Keratinocyte (primary cell): ENCODE measurements at regions not wholly inside any gene's neighbourhood (a gene's known extent, or its start where the extent isn't known, plus 50 kb on each side); places are given as distances from the start of the nearest gene placed in this dataset.

Experiments used
- DNase-seq: peaks from one replicate; pipeline ENCODE4 v3.0.0-alpha.2; 2011; ENCODE audit warnings: low read depth, missing footprints, low spot score
- FAIRE-seq: peaks from 2 replicates; lab custom pipeline; 2011; peaks lifted over from hg19 to GRCh38; lab: Jason Lieb, UNC
- H2AFZ ChIP-seq: 2 replicates; pipeline ENCODE4 v1.6.0; 2012; ENCODE audit warnings: low read length, control low read depth, inconsistent platforms; ENCODE audit not compliant: control insufficient read depth
- H3K27ac ChIP-seq: 2 replicates; pipeline ENCODE4 v1.5.1; 2011; ENCODE audit warnings: low read length; ENCODE audit not compliant: control insufficient read depth, insufficient read depth
- H3K27me3 ChIP-seq: 3 replicates; pipeline ENCODE4 v1.6.0; 2011; ENCODE audit warnings: low read length; ENCODE audit not compliant: control insufficient read depth, insufficient read depth; ENCODE audit errors: extremely low read depth
- H3K36me3 ChIP-seq, 2 experiments: 2 replicates in 1 of 2; 3 replicates in 1 of 2; pipeline ENCODE4 v1.5.1; 2011; ENCODE audit warnings: low read length in 2 of 2, mild to moderate bottlenecking in 1 of 2; ENCODE audit not compliant: control insufficient read depth in 2 of 2, insufficient read depth in 2 of 2; ENCODE audit errors: extremely low read depth in 1 of 2
- H3K4me1 ChIP-seq: 3 replicates; pipeline ENCODE4 v1.5.1; 2011; ENCODE audit warnings: low read length; ENCODE audit not compliant: control insufficient read depth, insufficient read depth; ENCODE audit errors: extremely low read depth
- H3K4me2 ChIP-seq: 3 replicates; pipeline ENCODE4 v1.6.0; 2011; ENCODE audit warnings: low read depth, low read length; ENCODE audit not compliant: control insufficient read depth, insufficient read depth; ENCODE audit errors: extremely low read depth
- H3K4me3 ChIP-seq, 3 experiments: fragments of 200-600 bp in 1 of 3; sonication (generic) in 1 of 3; 2 replicates in 2 of 3; 3 replicates in 1 of 3; pipeline ENCODE4 v1.5.1; 2011 to 2016; ENCODE audit warnings: low read length in 3 of 3, mild to moderate bottlenecking in 3 of 3, control low read depth in 2 of 3, inconsistent platforms in 1 of 3, low read depth in 1 of 3, mixed read lengths in 1 of 3, mixed run types in 1 of 3, moderate library complexity in 1 of 3; ENCODE audit not compliant: control insufficient read depth in 2 of 3, insufficient read depth in 2 of 3; ENCODE audit errors: extremely low read depth in 1 of 3
- H3K79me2 ChIP-seq: 2 replicates; pipeline ENCODE4 v1.6.0; 2012; ENCODE audit warnings: low read length; ENCODE audit not compliant: control insufficient read depth, insufficient read depth
- H3K9ac ChIP-seq: 3 replicates; pipeline ENCODE4 v1.6.0; 2011; ENCODE audit warnings: low read length; ENCODE audit not compliant: control insufficient read depth, insufficient read depth; ENCODE audit errors: extremely low read depth
- H3K9me1 ChIP-seq: 3 replicates; pipeline ENCODE4 v1.6.0; 2011; ENCODE audit warnings: low read length; ENCODE audit not compliant: control insufficient read depth, insufficient read depth; ENCODE audit errors: extremely low read depth
- H3K9me3 ChIP-seq: 2 replicates; pipeline ENCODE4 v1.5.1; 2012; ENCODE audit warnings: low read depth, low read length; ENCODE audit not compliant: control insufficient read depth
- H4K20me1 ChIP-seq: 3 replicates; pipeline ENCODE4 v1.6.0; 2011; ENCODE audit warnings: low read length; ENCODE audit not compliant: control insufficient read depth, insufficient read depth; ENCODE audit errors: extremely low read depth
- EZH2 ChIP-seq: IDR thresholded peaks from one replicate; pipeline ENCODE4 v1.6.1; 2012; ENCODE audit warnings: inconsistent platforms, mild to moderate bottlenecking, low read length, moderate library complexity
- dilution Hi-C: fragments of 300-500 bp; cut with MboI; formaldehyde crosslinking; loops from one replicate; pipeline ENCODE4 v1.7.0; 2020; ENCODE audit warnings: low sequenced_read_pairs; ENCODE audit not compliant: extremely low pct_ligation_motif_present
- TF ChIP-seq, protein P1 (sequence below), 3 experiments: IDR thresholded peaks in 1 of 3; conservative IDR thresholded peaks in 1 of 3; optimal IDR thresholded peaks in 1 of 3; 2 replicates in 2 of 3; 3 replicates in 1 of 3; pipeline versions ENCODE3 to v1.5.1; 2011; ENCODE audit warnings: low read length in 3 of 3, mild to moderate bottlenecking in 3 of 3, moderate library complexity in 2 of 3, control low read depth in 1 of 3, inconsistent platforms in 1 of 3; ENCODE audit not compliant: insufficient read depth in 2 of 3; ENCODE audit errors: extremely low read depth in 1 of 3

DNA sequence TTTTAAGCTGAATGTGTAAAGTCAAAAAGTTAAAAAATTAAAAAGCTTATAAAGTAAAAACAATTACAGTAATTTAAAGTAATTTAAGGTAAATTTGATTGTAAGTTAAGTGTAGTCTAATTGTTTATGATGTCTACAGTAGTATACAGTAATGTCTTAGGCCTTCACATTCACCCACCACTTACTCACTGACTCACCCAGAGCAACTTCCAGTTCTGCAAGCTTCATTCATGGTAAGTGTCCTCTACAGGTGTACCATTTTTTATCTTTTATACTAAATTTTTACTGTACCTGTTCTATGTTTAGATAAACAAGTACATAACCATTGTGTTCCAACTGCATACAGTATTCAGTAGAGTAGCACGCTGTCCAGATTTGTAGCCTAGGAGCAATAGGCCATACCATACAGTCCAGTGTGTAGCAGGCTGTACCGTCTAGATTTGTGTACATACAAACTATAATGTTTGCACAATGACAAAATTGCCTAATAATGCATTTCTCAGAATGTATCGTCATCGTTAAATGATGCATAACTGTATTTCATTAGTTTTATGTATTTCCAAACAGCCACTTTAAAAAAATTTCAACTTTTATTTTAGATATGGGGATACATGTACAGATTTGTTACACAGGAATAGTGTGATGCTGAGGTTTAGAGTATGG is 319.3 kb downstream of the DYSF start:
- TF ChIP-seq EZH2: no peak
- TF ChIP-seq, protein P1, sequence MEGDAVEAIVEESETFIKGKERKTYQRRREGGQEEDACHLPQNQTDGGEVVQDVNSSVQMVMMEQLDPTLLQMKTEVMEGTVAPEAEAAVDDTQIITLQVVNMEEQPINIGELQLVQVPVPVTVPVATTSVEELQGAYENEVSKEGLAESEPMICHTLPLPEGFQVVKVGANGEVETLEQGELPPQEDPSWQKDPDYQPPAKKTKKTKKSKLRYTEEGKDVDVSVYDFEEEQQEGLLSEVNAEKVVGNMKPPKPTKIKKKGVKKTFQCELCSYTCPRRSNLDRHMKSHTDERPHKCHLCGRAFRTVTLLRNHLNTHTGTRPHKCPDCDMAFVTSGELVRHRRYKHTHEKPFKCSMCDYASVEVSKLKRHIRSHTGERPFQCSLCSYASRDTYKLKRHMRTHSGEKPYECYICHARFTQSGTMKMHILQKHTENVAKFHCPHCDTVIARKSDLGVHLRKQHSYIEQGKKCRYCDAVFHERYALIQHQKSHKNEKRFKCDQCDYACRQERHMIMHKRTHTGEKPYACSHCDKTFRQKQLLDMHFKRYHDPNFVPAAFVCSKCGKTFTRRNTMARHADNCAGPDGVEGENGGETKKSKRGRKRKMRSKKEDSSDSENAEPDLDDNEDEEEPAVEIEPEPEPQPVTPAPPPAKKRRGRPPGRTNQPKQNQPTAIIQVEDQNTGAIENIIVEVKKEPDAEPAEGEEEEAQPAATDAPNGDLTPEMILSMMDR (optimal IDR thresholded peaks at IDR 0.05 in 1 of 3, IDR thresholded peaks at IDR 0.05 in 1 of 3, conservative IDR thresholded peaks at IDR 0.05 in 1 of 3; ENCODE audit: extremely low read depth in 1 of 3, insufficient read depth in 2 of 3, low read length in 3 of 3): no peak
- no peak for FAIRE-seq
- dilution Hi-C loops: no loop called here

DNA sequence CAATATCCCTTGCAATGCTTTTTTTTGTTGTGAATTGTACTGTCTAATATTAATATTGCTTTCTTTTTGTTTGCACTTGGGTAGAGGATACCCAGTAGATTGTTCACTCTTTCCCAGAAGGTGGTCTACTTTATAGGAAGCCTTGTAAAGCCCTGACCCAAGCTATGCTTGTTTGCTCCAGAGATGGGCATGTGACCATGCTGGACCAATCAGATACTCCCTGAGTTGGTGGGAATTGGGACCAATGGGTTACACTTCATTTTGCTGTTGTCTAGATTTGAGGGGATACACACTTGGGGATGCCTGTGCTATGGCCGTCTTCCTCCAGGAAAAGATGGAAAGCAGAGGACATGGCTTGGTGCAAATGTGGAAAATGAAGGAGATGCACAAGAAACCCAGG is 314.3 kb downstream of the DYSF start:
- Histone ChIP-seq H3K9me3 (no peaks in the 10 kb centered on the region), H3K9me1 (no peaks in the 10 kb centered on the region), H3K4me2 (no peak overlapping the region), H4K20me1 (no peaks in the 10 kb centered on the region), H2AFZ (no peak overlapping the region), H3K4me3 (no peak overlapping the region), H3K9ac (no peak overlapping the region), H3K4me1 (no peaks in the 10 kb centered on the region), H3K36me3 (no peaks in the 10 kb centered on the region), H3K27ac (no peak overlapping the region), H3K79me2 (no peaks in the 10 kb centered on the region), H3K27me3 (no peaks in the 10 kb centered on the region)
- dilution Hi-C loops: no loop called here
- DNase-seq: no peak
- no peak for FAIRE-seq
- TF ChIP-seq, protein P1 (optimal IDR thresholded peaks at IDR 0.05 in 1 of 3, IDR thresholded peaks at IDR 0.05 in 1 of 3, conservative IDR thresholded peaks at IDR 0.05 in 1 of 3; ENCODE audit: extremely low read depth in 1 of 3, insufficient read depth in 2 of 3, low read length in 3 of 3): no peak
- no peak for TF ChIP-seq EZH2

More for the DNA sequence above, 319.3 kb downstream of the DYSF start:
- no peaks in the 10 kb centered on the region for H3K36me3 ChIP-seq
- H3K27me3 ChIP-seq: no peaks in the 10 kb centered on the region
- DNase-seq: no peak
- H2AFZ ChIP-seq: no peak overlapping the region
- no peaks in the 10 kb centered on the region for H3K79me2 ChIP-seq
- no peaks in the 10 kb centered on the region for H3K4me1 ChIP-seq
- H3K4me2 ChIP-seq: no peak overlapping the region
- H4K20me1 ChIP-seq: no peaks in the 10 kb centered on the region
- no peaks in the 10 kb centered on the region for H3K9me3 ChIP-seq
- no peak overlapping the region for H3K4me3 ChIP-seq
- H3K27ac ChIP-seq: no peak overlapping the region
- H3K9ac ChIP-seq: no peak overlapping the region
- H3K9me1 ChIP-seq: no peaks in the 10 kb centered on the region
